HPDE6-E6E7 (cell line): ENCODE measurements at regions not wholly inside any gene's neighbourhood (a gene's known extent, or its start where the extent isn't known, plus 50 kb on each side); places are given as distances from the start of the nearest gene placed in this dataset.
"Not testable (repeated sequence)": the region's sequence is repeated elsewhere in the genome, so short reads cannot be mapped to it uniquely, and the experiment has no call there.

Experiments used
- DNase-seq: peaks from one replicate; pipeline ENCODE4 v3.0.0; 2011; ENCODE audit warnings: missing footprints; ENCODE audit errors: extremely low spot score

- no peak for DNase-seq
These were observed 160.1 kb downstream of the TBX15 start for GRCh38 chr1:118828038-118828437.

- no peak for DNase-seq
These were observed 160.5 kb downstream of the TBX15 start for GRCh38 chr1:118827636-118828035.

- no peak for DNase-seq
These were observed 160.9 kb downstream of the TBX15 start for GRCh38 chr1:118827207-118827606.

- DNase-seq, result no peak
These were observed 161.5 kb downstream of the TBX15 start for GRCh38 chr1:118826669-118827068.

GRCh38 chr1:118825619-118826018 is 162.5 kb downstream of the TBX15 start:
- DNase-seq, result no peak

GRCh38 chr1:118821801-118822200 is 166.3 kb downstream of the TBX15 start:
- DNase-seq, result no peak

GRCh38 chr1:118820864-118821263 is 167.3 kb downstream of the TBX15 start:
- DNase-seq, result no peak

- DNase-seq, result no peak
These were observed 172.2 kb downstream of the TBX15 start for GRCh38 chr1:118815909-118816308.

GRCh38 chr1:118812555-118812954 is 175.6 kb downstream of the TBX15 start:
- DNase-seq, result no peak

GRCh38 chr1:118811156-118811555 is 177.0 kb downstream of the TBX15 start:
- no peak for DNase-seq

GRCh38 chr1:118809586-118809985 is 178.6 kb downstream of the TBX15 start:
- DNase-seq, result no peak

GRCh38 chr1:118803128-118803527 is 185.0 kb downstream of the TBX15 start:
- not testable (repeated sequence) for DNase-seq

GRCh38 chr1:118791094-118791691 is 196.9 kb downstream of the TBX15 start:
- no peak for DNase-seq

- DNase-seq, result no peak
These were observed 199.7 kb downstream of the TBX15 start for GRCh38 chr1:118788463-118788862.

GRCh38 chr1:118786454-118787155 is 201.5 kb downstream of the TBX15 start:
- DNase-seq, result no peak

- DNase-seq, result no peak
These were observed 202.9 kb downstream of the TBX15 start for GRCh38 chr1:118785246-118785645.

- DNase-seq, result no peak
These were observed 204.9 kb downstream of the TBX15 start for GRCh38 chr1:118783095-118783758.

- no peak for DNase-seq
These were observed 214.5 kb downstream of the TBX15 start for GRCh38 chr1:118773656-118774055.

- no peak for DNase-seq
These were observed 220.2 kb downstream of the TBX15 start for GRCh38 chr1:118767971-118768370.

GRCh38 chr1:118753976-118754375 is 234.2 kb downstream of the TBX15 start:
- DNase-seq, result no peak

- DNase-seq, result no peak
These were observed 237.0 kb downstream of the TBX15 start for GRCh38 chr1:118751166-118751565.

GRCh38 chr1:118744420-118744819 is 243.7 kb downstream of the TBX15 start:
- DNase-seq, result no peak

- DNase-seq, result no peak
These were observed 248.6 kb downstream of the TBX15 start for GRCh38 chr1:118739501-118739900.
